Activated CD4-positive, alpha-beta memory T cell treated with anti-CD3 and anti-CD28 coated beads, Interleukin-2, amount 10 ng/mL, durations not matched to agents 7 days and 5 days (primary cell): ENCODE measurements at regions not wholly inside any gene's neighbourhood (a gene's known extent, or its start where the extent isn't known, plus 50 kb on each side); places are given as distances from the start of the nearest gene placed in this dataset.
"Not testable (repeated sequence)": the region's sequence is repeated elsewhere in the genome, so short reads cannot be mapped to it uniquely, and the experiment has no call there.

Experiments
- CTCF ChIA-PET: fragments of 350-600 bp; sonication (Branson Sonifier 250); formaldehyde crosslinking; loops from one replicate; lab custom pipeline; 2021; ENCODE audit warnings: antibody characterized with exemption, inconsistent platforms; lab: Charles Lee
- POLR2A ChIA-PET: fragments of 350-600 bp; sonication (Branson Sonifier 250); formaldehyde crosslinking; loops from one replicate; lab custom pipeline; 2021; ENCODE audit warnings: antibody characterized with exemption; lab: Charles Lee
- DNase-seq: peaks from one replicate; pipeline ENCODE4 v3.0.0-alpha.2; 2020
- H3K27ac Mint-ChIP-seq: one replicate; pipeline ENCODE4 v1.8.0; 2021; ENCODE audit warnings: mild to moderate bottlenecking, mixed read lengths
- H3K27me3 Mint-ChIP-seq: one replicate; pipeline ENCODE4 v1.8.0; 2021; ENCODE audit warnings: mixed read lengths
- H3K36me3 Mint-ChIP-seq: one replicate; pipeline ENCODE4 v1.8.0; 2021; ENCODE audit warnings: low read depth, mixed read lengths
- H3K4me1 Mint-ChIP-seq: one replicate; pipeline ENCODE4 v1.8.0; 2021; ENCODE audit warnings: mixed read lengths
- H3K4me3 Mint-ChIP-seq: one replicate; pipeline ENCODE4 v1.8.0; 2021; ENCODE audit warnings: mild to moderate bottlenecking, mixed read lengths
- H3K9me3 Mint-ChIP-seq: one replicate; pipeline ENCODE4 v1.8.0; 2021; ENCODE audit warnings: mixed read lengths

- no peak overlapping the region for H3K4me3 Mint-ChIP-seq
- no peak overlapping the region for H3K27ac Mint-ChIP-seq
- H3K9me3 Mint-ChIP-seq: peaks cover 3% of the 10 kb centered on the region
- ChIA-PET CTCF (interaction anchor here (0.7 to 1.3 kb wide), 3 partner anchors 13 to 846 kb away, joined by 3 to 5 read pairs (median 4); no protein-coding TSS in a partner anchor), POLR2A (no interaction called here)
- no peaks in the 10 kb centered on the region for H3K27me3 Mint-ChIP-seq
- H3K4me1 Mint-ChIP-seq: no peaks in the 10 kb centered on the region
- no peak for DNase-seq
- H3K36me3 Mint-ChIP-seq: no peaks in the 10 kb centered on the region
These were observed 2193.4 kb upstream of the RAG2 start for GRCh38 chr11:38791346-38791961.

GRCh38 chr11:38788561-38788960 lies 2190.5 kb upstream of the RAG2 start:
- DNase-seq: no peak
- no peak overlapping the region for H3K4me3 Mint-ChIP-seq
- ChIA-PET CTCF (no interaction called here), POLR2A (no interaction called here)
- H3K27ac Mint-ChIP-seq: no peak overlapping the region
- peaks cover 3% of the 10 kb centered on the region for H3K9me3 Mint-ChIP-seq
- H3K27me3 Mint-ChIP-seq: no peaks in the 10 kb centered on the region
- no peaks in the 10 kb centered on the region for H3K4me1 Mint-ChIP-seq
- no peaks in the 10 kb centered on the region for H3K36me3 Mint-ChIP-seq

GRCh38 chr11:38784164-38784563 lies 2186.1 kb upstream of the RAG2 start:
- DNase-seq: no peak
- Mint-ChIP-seq H3K9me3 (peaks cover 9% of the 10 kb centered on the region), H3K4me1 (no peaks in the 10 kb centered on the region), H3K27me3 (no peaks in the 10 kb centered on the region), H3K4me3 (no peak overlapping the region), H3K36me3 (no peaks in the 10 kb centered on the region), H3K27ac (no peak overlapping the region)
- POLR2A ChIA-PET: no interaction called here
- CTCF ChIA-PET: no interaction called here

GRCh38 chr11:38766796-38767195 lies 2168.8 kb upstream of the RAG2 start:
- H3K4me3 Mint-ChIP-seq: no peak overlapping the region
- POLR2A ChIA-PET: no interaction called here
- DNase-seq: no peak
- peaks cover 13% of the 10 kb centered on the region for H3K9me3 Mint-ChIP-seq
- H3K27me3 Mint-ChIP-seq: no peaks in the 10 kb centered on the region
- no peaks in the 10 kb centered on the region for H3K36me3 Mint-ChIP-seq
- H3K4me1 Mint-ChIP-seq: no peaks in the 10 kb centered on the region
- CTCF ChIA-PET: no interaction called here
- no peak overlapping the region for H3K27ac Mint-ChIP-seq

- Mint-ChIP-seq H3K4me1 (no peaks in the 10 kb centered on the region), H3K27me3 (no peaks in the 10 kb centered on the region), H3K27ac (no peak overlapping the region), H3K36me3 (no peaks in the 10 kb centered on the region), H3K4me3 (no peak overlapping the region), H3K9me3 (peaks cover 3% of the 10 kb centered on the region)
- DNase-seq: no peak
- ChIA-PET POLR2A (no interaction called here), CTCF (no interaction called here)
These were observed 2161.4 kb upstream of the RAG2 start for GRCh38 chr11:38759394-38759793.

DNA sequence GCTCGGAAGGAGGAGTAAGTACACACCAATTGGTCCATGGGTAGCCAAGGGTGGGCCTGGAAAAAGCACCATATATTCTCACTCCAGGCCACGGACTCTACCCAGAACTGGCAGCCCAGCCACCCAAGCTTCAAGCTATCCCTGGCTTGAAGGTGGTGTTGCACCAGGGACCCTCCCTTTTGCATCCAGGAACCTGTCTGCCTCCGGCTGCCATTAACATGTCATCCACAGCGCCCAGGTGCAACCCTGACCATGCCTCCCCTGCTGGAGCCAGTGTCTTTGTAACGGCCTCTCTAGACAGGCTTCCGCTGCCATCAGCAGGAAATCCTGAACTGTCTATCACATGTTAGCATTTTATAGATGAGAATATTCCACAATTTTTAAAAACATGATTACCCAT lies 2158.5 kb upstream of the RAG2 start:
- CTCF ChIA-PET: no interaction called here
- Mint-ChIP-seq H3K27me3 (no peaks in the 10 kb centered on the region), H3K4me3 (no peak overlapping the region), H3K9me3 (peaks cover 4% of the 10 kb centered on the region), H3K4me1 (no peaks in the 10 kb centered on the region), H3K27ac (no peak overlapping the region), H3K36me3 (no peaks in the 10 kb centered on the region)
- no peak for DNase-seq
- POLR2A ChIA-PET: no interaction called here

DNA sequence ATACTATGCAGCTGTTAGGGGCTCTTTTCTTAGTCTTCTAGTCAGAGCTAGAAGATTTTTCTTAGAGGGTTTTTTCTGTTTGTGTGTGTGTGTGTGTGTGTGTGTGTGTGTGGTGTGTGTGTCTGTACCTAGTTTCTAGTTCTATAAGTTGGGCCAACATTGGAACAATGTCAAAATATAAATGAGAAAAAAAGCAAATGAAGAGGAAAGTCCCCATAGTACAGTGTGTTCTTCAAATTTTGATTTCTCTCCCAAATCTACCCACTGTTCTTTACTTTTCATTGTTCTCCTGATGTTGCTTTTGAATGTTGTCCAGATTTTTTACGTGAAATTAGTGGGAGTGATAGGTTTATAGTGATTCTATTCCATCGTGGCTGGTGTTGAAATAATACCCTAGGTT lies 2153.4 kb upstream of the RAG2 start:
- H3K27ac Mint-ChIP-seq: no peak overlapping the region
- POLR2A ChIA-PET: no interaction called here
- no peaks in the 10 kb centered on the region for H3K27me3 Mint-ChIP-seq
- H3K4me3 Mint-ChIP-seq: no peak overlapping the region
- no peak for DNase-seq
- H3K36me3 Mint-ChIP-seq: no peaks in the 10 kb centered on the region
- H3K9me3 Mint-ChIP-seq: peaks cover 4% of the 10 kb centered on the region
- H3K4me1 Mint-ChIP-seq: no peaks in the 10 kb centered on the region
- CTCF ChIA-PET: no interaction called here

GRCh38 chr11:38746516-38746915 lies 2148.5 kb upstream of the RAG2 start:
- H3K4me3 Mint-ChIP-seq, H3K9me3 Mint-ChIP-seq, POLR2A ChIA-PET, H3K36me3 Mint-ChIP-seq, CTCF ChIA-PET, DNase-seq, H3K27ac Mint-ChIP-seq, H3K27me3 Mint-ChIP-seq, H3K4me1 Mint-ChIP-seq: not testable (repeated sequence)

- H3K4me3 Mint-ChIP-seq: no peak overlapping the region
- H3K27me3 Mint-ChIP-seq: no peaks in the 10 kb centered on the region
- H3K4me1 Mint-ChIP-seq: no peaks in the 10 kb centered on the region
- H3K36me3 Mint-ChIP-seq: no peaks in the 10 kb centered on the region
- H3K9me3 Mint-ChIP-seq: peaks cover 13% of the 10 kb centered on the region
- no peak for DNase-seq
- no peak overlapping the region for H3K27ac Mint-ChIP-seq
- CTCF ChIA-PET: no interaction called here
- POLR2A ChIA-PET: no interaction called here
These were observed 2125.3 kb upstream of the RAG2 start for GRCh38 chr11:38723361-38723760.

DNA sequence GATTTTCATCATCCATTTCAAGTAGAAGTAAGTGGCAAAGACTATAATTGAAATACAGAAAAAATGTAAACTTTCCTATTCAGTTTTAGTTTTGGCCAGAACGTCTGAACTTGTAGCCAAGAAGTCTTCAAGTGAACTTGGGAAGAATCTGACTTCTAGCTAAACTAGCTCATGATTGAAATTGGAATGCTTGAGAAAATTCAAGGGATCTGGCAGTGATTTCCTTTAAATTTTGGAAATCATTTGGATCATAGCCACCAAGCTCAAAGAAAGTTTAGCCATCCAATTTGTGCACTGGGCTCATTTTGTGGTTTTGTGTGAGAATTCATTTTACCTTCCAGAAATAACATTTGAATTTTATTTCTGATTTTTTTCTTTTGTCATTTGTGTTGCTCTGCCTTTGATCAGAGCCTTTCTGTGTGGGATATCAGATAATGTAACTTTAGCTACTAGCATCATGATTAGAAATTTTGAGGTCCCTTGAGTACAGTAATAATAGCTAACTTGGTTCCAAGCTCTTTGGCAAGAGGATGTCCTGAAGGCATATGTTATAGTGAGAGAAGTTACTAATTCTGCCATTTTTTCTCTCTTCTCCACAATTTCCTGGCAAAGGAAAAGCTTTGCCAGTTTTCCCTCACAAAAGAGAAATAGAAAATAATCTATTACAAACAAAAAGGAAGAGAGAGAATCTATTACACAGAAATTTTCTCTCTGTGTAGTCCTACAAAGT lies 2123.7 kb upstream of the RAG2 start:
- no peaks in the 10 kb centered on the region for H3K36me3 Mint-ChIP-seq
- no peaks in the 10 kb centered on the region for H3K27me3 Mint-ChIP-seq
- H3K27ac Mint-ChIP-seq: no peak overlapping the region
- no peaks in the 10 kb centered on the region for H3K4me1 Mint-ChIP-seq
- peaks cover 10% of the 10 kb centered on the region for H3K9me3 Mint-ChIP-seq
- CTCF ChIA-PET: no interaction called here
- H3K4me3 Mint-ChIP-seq: no peak overlapping the region
- no peak for DNase-seq
- POLR2A ChIA-PET: no interaction called here

DNA sequence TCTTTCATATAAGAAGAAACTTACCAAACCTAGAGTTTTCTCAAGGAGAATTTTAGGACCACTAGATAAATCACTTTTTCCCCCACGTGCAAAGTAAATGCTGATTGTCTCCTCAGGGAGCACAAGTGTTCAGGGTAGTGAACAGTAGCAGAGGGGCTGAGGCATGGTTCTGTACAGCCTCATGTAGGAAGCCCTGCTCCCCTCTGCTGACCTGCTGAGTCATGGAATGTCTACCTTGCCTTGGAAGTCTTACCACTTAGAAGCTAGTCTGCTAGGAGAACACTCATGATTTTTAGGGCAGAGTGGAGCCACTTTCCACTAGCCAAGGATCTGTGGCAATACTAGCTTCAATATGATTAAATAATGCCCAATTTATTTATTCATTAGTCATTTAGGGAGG lies 2120.6 kb upstream of the RAG2 start:
- H3K9me3 Mint-ChIP-seq: peaks cover 9% of the 10 kb centered on the region
- POLR2A ChIA-PET: no interaction called here

GRCh38 chr11:38718049-38718448 lies 2120.0 kb upstream of the RAG2 start:
- no peaks in the 10 kb centered on the region for H3K27me3 Mint-ChIP-seq
- ChIA-PET POLR2A (no interaction called here), CTCF (no interaction called here)
- peaks cover 8% of the 10 kb centered on the region for H3K9me3 Mint-ChIP-seq
- no peak overlapping the region for H3K27ac Mint-ChIP-seq
- no peaks in the 10 kb centered on the region for H3K36me3 Mint-ChIP-seq
- H3K4me3 Mint-ChIP-seq: no peak overlapping the region
- H3K4me1 Mint-ChIP-seq: no peaks in the 10 kb centered on the region
- no peak for DNase-seq

More for the DNA sequence above, 2120.6 kb upstream of the RAG2 start:
- CTCF ChIA-PET: no interaction called here
- Mint-ChIP-seq H3K36me3 (no peaks in the 10 kb centered on the region), H3K4me3 (no peak overlapping the region), H3K27ac (no peak overlapping the region), H3K4me1 (no peaks in the 10 kb centered on the region), H3K27me3 (no peaks in the 10 kb centered on the region)
- no peak for DNase-seq

- H3K36me3 Mint-ChIP-seq: no peaks in the 10 kb centered on the region
These were observed 2113.1 kb upstream of the RAG2 start for GRCh38 chr11:38711110-38711509.

DNA sequence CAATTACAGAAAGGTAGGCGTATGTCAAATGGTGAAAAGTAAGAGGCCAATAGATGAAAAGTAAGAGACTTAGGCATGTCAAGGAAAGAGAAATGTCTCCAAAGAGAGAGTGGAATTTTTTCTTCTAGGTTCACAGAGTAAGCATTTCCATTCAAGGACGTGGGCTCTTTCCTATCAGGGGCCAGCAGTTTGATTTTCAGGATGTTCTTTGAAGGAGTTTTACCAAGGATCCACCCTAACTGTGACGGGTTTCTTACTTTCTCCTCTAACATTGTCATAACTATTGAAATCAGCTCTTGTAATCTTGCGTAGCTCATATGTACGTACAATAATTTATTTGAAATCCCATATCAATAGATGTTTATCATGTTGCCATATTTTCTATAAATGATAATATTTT lies 2112.2 kb upstream of the RAG2 start:
- ChIA-PET POLR2A (no interaction called here), CTCF (no interaction called here)
- H3K36me3 Mint-ChIP-seq: no peaks in the 10 kb centered on the region
- H3K4me3 Mint-ChIP-seq: no peak overlapping the region
- H3K4me1 Mint-ChIP-seq: no peaks in the 10 kb centered on the region
- no peak overlapping the region for H3K27ac Mint-ChIP-seq
- no peak for DNase-seq
- peaks cover 8% of the 10 kb centered on the region for H3K9me3 Mint-ChIP-seq
- no peaks in the 10 kb centered on the region for H3K27me3 Mint-ChIP-seq

More at GRCh38 chr11:38711110-38711509, 2113.1 kb upstream of the RAG2 start:
- peaks cover 8% of the 10 kb centered on the region for H3K9me3 Mint-ChIP-seq
- DNase-seq: no peak
- no peak overlapping the region for H3K4me3 Mint-ChIP-seq
- H3K4me1 Mint-ChIP-seq: no peaks in the 10 kb centered on the region
- H3K27me3 Mint-ChIP-seq: no peaks in the 10 kb centered on the region
- CTCF ChIA-PET: no interaction called here
- POLR2A ChIA-PET: no interaction called here
- H3K27ac Mint-ChIP-seq: no peak overlapping the region
